Caco-2 (cell line): ENCODE measurements at regions not wholly inside any gene's neighbourhood (a gene's known extent, or its start where the extent isn't known, plus 50 kb on each side); places are given as distances from the start of the nearest gene placed in this dataset.

ENCODE experiments used
- BruUV-seq: library from RNA; stranded (reverse); fragments of 400-500 nt; replicated peaks from 2 replicates; lab custom pipeline; 2021; lab: Mats Ljungman, UMichigan
- CTCF ChIA-PET: fragments of 300-600 bp; sonication (Branson Sonifier 250); formaldehyde crosslinking; loops from one replicate; lab custom pipeline; 2022; ENCODE audit warnings: antibody characterized with exemption; lab: Charles Lee
- POLR2A ChIA-PET: fragments of 300-600 bp; sonication (Branson Sonifier 250); formaldehyde crosslinking; loops from one replicate; lab custom pipeline; 2022; ENCODE audit warnings: antibody characterized with exemption; lab: Charles Lee
- DNase-seq, 2 experiments: peaks; one replicate each; pipeline versions ENCODE4 v3.0.0 to v3.0.0-alpha.2; 2020 to 2022
- H3K27me3 ChIP-seq: replicated peaks from 2 replicates; pipeline ENCODE4 v1.6.0; 2011; ENCODE audit warnings: low read length; ENCODE audit not compliant: control insufficient read depth, insufficient read depth
- H3K36me3 ChIP-seq: 2 replicates; pipeline ENCODE4 v1.5.1; 2011; ENCODE audit warnings: low read length; ENCODE audit not compliant: control insufficient read depth, insufficient read depth
- H3K4me1 ChIP-seq: fragments of 250-450 bp; sonication (Bioruptor Pico); 2 replicates; pipeline ENCODE4 v1.5.1; 2020; ENCODE audit warnings: mild to moderate bottlenecking
- H3K4me3 ChIP-seq: 2 replicates; pipeline ENCODE4 v1.5.1; 2011; ENCODE audit warnings: low read depth, mild to moderate bottlenecking, control low read depth, low read length
- H3K9me3 ChIP-seq: fragments of 250-450 bp; sonication (Bioruptor Pico); 2 replicates; pipeline ENCODE4 v1.5.1; 2020; ENCODE audit warnings: mild to moderate bottlenecking, moderate library complexity
- H3K27ac Mint-ChIP-seq: one replicate; pipeline ENCODE4 v1.8.0; 2022; ENCODE audit warnings: mixed read lengths; ENCODE audit not compliant: unreplicated experiment
- H3K27me3 Mint-ChIP-seq: one replicate; pipeline ENCODE4 v1.8.0; 2022; ENCODE audit warnings: mixed read lengths; ENCODE audit not compliant: insufficient read depth, unreplicated experiment
- H3K36me3 Mint-ChIP-seq: one replicate; pipeline ENCODE4 v1.8.0; 2022; ENCODE audit warnings: mild to moderate bottlenecking, mixed read lengths; ENCODE audit not compliant: insufficient read depth, unreplicated experiment
- H3K4me1 Mint-ChIP-seq: one replicate; pipeline ENCODE4 v1.8.0; 2022; ENCODE audit warnings: low read depth, mixed read lengths; ENCODE audit not compliant: unreplicated experiment
- H3K4me3 Mint-ChIP-seq: one replicate; pipeline ENCODE4 v1.8.0; 2022; ENCODE audit warnings: mild to moderate bottlenecking, moderate library complexity, mixed read lengths; ENCODE audit not compliant: unreplicated experiment
- H3K9me3 Mint-ChIP-seq: one replicate; pipeline ENCODE4 v1.8.0; 2022; ENCODE audit warnings: mixed read lengths; ENCODE audit not compliant: unreplicated experiment
- intact Hi-C: fragments of 100-400 bp; cut with micrococcal nuclease; formaldehyde crosslinking; loops from one replicate; pipeline ENCODE4 v1.10.0; 2022; ENCODE audit not compliant: unreplicated experiment
- TF ChIP-seq, protein P1 (sequence below), 2 experiments: fragments of 200-600 bp in 1 of 2; IDR thresholded peaks; 1 replicate in 1 of 2; 2 replicates in 1 of 2; pipeline versions ENCODE4 v1.5.1 to v1.8.0; 2011 to 2022; ENCODE audit warnings: antibody characterized with exemption in 1 of 2, control low read depth in 1 of 2, inconsistent platforms in 1 of 2, low read depth in 1 of 2, low read length in 1 of 2, mild to moderate bottlenecking in 1 of 2, moderate library complexity in 1 of 2; ENCODE audit not compliant: insufficient read depth in 1 of 2, severe bottlenecking in 1 of 2, unreplicated experiment in 1 of 2

DNA sequence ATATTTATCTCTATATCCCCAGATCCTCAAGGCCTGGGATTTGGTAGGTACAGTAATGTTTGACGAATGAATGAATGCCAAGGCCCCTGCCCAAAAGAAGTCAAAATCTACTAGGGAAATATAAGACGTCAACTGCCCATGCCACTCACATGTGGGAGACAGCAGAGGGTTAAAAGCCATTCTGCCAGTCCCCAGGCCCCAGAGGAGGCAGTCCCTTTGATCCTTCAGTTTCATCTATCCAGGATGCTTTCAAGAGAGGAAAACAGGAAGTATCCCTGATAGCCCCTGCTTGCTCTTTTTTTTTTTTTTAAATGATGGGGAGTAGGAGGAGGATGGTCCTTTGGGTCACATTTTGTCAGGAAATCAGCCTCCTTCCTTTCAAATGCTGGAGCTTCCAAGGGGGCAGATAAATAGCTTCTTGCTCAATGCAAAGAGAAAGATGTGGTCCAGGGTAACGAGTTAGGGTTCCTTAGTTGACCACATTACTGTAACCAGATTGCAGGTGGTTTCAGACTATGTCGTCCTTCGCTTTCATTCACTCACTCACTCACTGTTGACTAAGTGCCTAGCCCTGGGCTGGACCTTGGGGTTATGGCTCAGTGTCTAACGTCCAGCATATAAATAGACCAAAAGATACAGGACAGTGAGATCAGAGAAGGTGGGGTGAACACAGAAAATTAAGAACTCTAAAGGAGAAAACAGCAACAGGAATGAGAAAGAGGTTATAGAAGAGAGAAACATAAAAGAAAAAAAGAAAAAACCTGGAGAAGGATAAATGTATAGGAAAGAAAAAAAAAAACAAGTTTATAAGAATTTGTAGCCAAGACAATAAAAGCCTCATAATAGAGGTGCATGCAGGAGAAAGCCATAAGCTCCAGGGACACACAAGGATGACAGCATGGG, 64.6 kb upstream of the PIM1 start:
- TF ChIP-seq, protein P1, sequence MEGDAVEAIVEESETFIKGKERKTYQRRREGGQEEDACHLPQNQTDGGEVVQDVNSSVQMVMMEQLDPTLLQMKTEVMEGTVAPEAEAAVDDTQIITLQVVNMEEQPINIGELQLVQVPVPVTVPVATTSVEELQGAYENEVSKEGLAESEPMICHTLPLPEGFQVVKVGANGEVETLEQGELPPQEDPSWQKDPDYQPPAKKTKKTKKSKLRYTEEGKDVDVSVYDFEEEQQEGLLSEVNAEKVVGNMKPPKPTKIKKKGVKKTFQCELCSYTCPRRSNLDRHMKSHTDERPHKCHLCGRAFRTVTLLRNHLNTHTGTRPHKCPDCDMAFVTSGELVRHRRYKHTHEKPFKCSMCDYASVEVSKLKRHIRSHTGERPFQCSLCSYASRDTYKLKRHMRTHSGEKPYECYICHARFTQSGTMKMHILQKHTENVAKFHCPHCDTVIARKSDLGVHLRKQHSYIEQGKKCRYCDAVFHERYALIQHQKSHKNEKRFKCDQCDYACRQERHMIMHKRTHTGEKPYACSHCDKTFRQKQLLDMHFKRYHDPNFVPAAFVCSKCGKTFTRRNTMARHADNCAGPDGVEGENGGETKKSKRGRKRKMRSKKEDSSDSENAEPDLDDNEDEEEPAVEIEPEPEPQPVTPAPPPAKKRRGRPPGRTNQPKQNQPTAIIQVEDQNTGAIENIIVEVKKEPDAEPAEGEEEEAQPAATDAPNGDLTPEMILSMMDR (IDR thresholded peaks at IDR 0.05; ENCODE audit: insufficient read depth in 1 of 2, low read depth in 1 of 2, low read length in 1 of 2, severe bottlenecking in 1 of 2, unreplicated experiment in 1 of 2), result no peak
- Histone ChIP-seq H3K4me1 (peaks cover 67% of the 10 kb centered on the region), H3K27me3 (no peaks in the 10 kb centered on the region), H3K36me3 (no peaks in the 10 kb centered on the region), H3K9me3 (no peaks in the 10 kb centered on the region), H3K4me3 (no peak overlapping the region)
- DNase-seq, result no peak
- no peaks in the 10 kb centered on the region for H3K27me3 Mint-ChIP-seq
- CTCF ChIA-PET, result interaction anchor here (1.2 kb wide), 1 partner anchor 23 kb away, joined by 4 read pairs; no protein-coding TSS in a partner anchor
- H3K4me3 Mint-ChIP-seq, result peak overlapping the region; percentile 59
- intact Hi-C loops, result no loop called here
- no peaks in the 10 kb centered on the region for H3K9me3 Mint-ChIP-seq
- peaks cover 29% of the 10 kb centered on the region for H3K36me3 Mint-ChIP-seq
- H3K27ac Mint-ChIP-seq, result peak overlapping the region; percentile 92
- no TSS peak for BruUV-seq
- POLR2A ChIA-PET, result interaction anchor here (1.2 to 1.7 kb wide), 3 partner anchors 22 to 66 kb away, joined by 3 to 4 read pairs (median 3); no protein-coding TSS in a partner anchor
- H3K4me1 Mint-ChIP-seq, result peaks cover 39% of the 10 kb centered on the region

DNA sequence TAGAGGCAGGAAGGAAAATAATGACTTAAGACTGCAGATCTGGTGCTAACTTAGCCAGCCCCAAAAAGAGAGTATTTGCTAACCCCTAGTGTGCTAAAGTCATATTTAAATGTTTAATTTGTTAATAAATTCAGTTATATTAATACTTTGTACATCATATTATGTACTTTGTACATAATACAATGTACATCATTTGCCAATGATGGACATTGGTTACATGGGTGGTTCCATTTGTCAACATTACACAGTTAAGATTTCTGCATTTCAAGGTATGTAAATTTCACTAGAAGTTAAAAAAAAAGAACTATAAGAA, 63.9 kb upstream of the PIM1 start:
- CTCF ChIA-PET, result no interaction called here
- DNase-seq, result no peak
- Mint-ChIP-seq H3K36me3 (peaks cover 30% of the 10 kb centered on the region), H3K4me3 (no peak overlapping the region), H3K27ac (peak overlapping the region; percentile 37), H3K4me1 (peaks cover 45% of the 10 kb centered on the region), H3K27me3 (no peaks in the 10 kb centered on the region), H3K9me3 (no peaks in the 10 kb centered on the region)
- no TSS peak for BruUV-seq
- intact Hi-C loops, result no loop called here
- no peaks in the 10 kb centered on the region for H3K9me3 ChIP-seq
- TF ChIP-seq, protein P1 (IDR thresholded peaks at IDR 0.05; ENCODE audit: insufficient read depth in 1 of 2, low read depth in 1 of 2, low read length in 1 of 2, severe bottlenecking in 1 of 2, unreplicated experiment in 1 of 2), result no peak
- POLR2A ChIA-PET, result no interaction called here
- H3K4me3 ChIP-seq, result no peak overlapping the region
- H3K4me1 ChIP-seq, result peaks cover 73% of the 10 kb centered on the region
- H3K27me3 ChIP-seq, result no peaks in the 10 kb centered on the region
- H3K36me3 ChIP-seq, result no peaks in the 10 kb centered on the region

- Mint-ChIP-seq H3K4me1 (peaks cover 45% of the 10 kb centered on the region), H3K27ac (no peak overlapping the region), H3K9me3 (no peaks in the 10 kb centered on the region), H3K27me3 (no peaks in the 10 kb centered on the region), H3K36me3 (peaks cover 30% of the 10 kb centered on the region), H3K4me3 (no peak overlapping the region)
- CTCF ChIA-PET, result no interaction called here
- DNase-seq, result no peak
- no peak overlapping the region for H3K4me3 ChIP-seq
- TF ChIP-seq, protein P1 (IDR thresholded peaks at IDR 0.05; ENCODE audit: insufficient read depth in 1 of 2, low read depth in 1 of 2, low read length in 1 of 2, severe bottlenecking in 1 of 2, unreplicated experiment in 1 of 2), result no peak
- intact Hi-C loops, result no loop called here
- no peaks in the 10 kb centered on the region for H3K36me3 ChIP-seq
- no peaks in the 10 kb centered on the region for H3K9me3 ChIP-seq
- H3K4me1 ChIP-seq, result peaks cover 79% of the 10 kb centered on the region
- H3K27me3 ChIP-seq, result no peaks in the 10 kb centered on the region
- POLR2A ChIA-PET, result no interaction called here
- BruUV-seq, result no TSS peak
Measured at GRCh38 chr6:37106554-37106953, 63.4 kb upstream of the PIM1 start.
